ENCODE measurements at regions not wholly inside any gene's neighbourhood (a gene's known extent, or its start where the extent isn't known, plus 50 kb on each side); places are given as distances from the start of the nearest gene placed in this dataset.

DNA sequence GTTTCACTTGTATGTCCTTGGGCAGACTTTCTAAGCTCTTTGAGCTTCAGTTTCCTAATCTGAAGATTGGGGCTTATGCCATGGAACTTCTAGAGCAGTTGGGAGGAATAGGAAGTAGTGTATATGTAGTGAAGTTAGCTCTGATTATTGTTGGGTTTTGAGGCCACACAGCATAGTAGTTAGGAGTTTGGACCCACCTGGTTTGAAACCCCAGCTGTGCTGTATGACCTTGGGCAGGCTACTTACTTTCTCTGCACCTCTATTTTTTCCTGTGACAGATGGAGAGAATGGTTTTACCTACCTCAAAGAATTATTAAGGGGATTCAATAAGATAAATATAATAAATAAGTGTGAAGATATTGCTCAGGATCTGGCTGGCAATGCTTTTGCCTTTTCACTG is 61.4 kb upstream of the ADRB1 start:
- TF ChIP-seq, protein P1, sequence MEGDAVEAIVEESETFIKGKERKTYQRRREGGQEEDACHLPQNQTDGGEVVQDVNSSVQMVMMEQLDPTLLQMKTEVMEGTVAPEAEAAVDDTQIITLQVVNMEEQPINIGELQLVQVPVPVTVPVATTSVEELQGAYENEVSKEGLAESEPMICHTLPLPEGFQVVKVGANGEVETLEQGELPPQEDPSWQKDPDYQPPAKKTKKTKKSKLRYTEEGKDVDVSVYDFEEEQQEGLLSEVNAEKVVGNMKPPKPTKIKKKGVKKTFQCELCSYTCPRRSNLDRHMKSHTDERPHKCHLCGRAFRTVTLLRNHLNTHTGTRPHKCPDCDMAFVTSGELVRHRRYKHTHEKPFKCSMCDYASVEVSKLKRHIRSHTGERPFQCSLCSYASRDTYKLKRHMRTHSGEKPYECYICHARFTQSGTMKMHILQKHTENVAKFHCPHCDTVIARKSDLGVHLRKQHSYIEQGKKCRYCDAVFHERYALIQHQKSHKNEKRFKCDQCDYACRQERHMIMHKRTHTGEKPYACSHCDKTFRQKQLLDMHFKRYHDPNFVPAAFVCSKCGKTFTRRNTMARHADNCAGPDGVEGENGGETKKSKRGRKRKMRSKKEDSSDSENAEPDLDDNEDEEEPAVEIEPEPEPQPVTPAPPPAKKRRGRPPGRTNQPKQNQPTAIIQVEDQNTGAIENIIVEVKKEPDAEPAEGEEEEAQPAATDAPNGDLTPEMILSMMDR (IDR thresholded peaks at IDR 0.05), result no peak
- no peak for TF ChIP-seq POLR2A (IDR thresholded peaks at IDR 0.05)
